NCI-H1048 (cell line): ENCODE measurements at regions not wholly inside any gene's neighbourhood (a gene's known extent, or its start where the extent isn't known, plus 50 kb on each side); places are given as distances from the start of the nearest gene placed in this dataset.
"Not testable (repeated sequence)": the region's sequence is repeated elsewhere in the genome, so short reads cannot be mapped to it uniquely, and the experiment has no call there.

Experiments used
- DNase-seq: peaks from one replicate; lab custom pipeline; 2025; lab: John Stamatoyannopoulos, UW

GRCh38 chr9:17083258-17083657 is 51.6 kb upstream of the CNTLN start:
- DNase-seq: no peak

DNA sequence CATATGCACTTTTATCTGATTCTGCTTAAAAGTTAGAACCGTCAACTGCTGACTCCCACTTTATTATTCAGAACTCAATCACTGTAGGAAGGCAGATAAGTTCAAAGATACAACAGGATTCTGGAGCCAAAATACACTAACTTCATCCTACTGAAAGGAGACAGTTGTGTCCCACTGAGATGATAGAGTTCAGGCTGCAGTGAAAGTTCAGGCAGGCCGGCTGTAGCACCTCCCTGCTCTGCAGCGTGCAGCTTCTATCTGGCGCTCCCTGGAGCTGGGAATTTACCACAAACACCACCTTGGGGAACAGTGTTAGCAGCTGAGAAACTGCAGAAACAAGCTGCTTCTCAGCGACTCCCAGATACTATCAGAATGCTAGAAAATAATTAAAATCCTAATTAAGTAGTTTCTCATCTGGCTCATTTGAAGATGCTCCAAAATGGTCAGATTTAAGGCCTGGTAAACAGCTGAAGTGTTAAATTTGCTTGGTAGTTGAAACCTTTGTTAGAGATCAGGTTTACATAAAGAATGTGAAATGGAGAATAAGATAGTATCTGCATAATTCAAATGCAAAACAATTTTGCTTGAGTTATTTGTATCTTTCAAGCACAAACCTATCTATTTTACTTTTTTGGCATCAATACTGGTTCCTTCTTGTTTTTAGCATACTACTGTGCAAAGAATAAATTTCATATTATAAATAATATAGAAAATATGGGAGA is 52.3 kb upstream of the CNTLN start:
- DNase-seq: no peak

DNA sequence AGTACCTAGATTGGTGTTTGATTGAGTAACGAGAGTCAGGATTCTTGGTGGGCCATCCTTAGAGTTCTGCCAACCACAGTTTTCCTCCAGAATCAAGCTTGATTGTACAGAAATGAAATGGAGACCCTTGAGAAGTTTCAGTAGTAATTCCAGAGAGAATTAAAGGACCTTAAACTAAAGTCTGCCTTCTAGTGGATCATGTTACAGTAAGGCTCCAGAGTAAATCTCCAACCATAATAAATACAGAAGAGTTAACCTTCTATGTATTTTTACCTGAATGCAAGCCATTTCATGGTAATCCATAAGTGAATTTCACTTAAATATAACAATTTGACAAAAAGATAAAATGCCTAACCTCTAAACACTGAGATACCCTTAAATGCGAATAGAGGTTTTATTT is 53.0 kb upstream of the CNTLN start:
- no peak for DNase-seq

GRCh38 chr9:17081351-17081750 is 53.5 kb upstream of the CNTLN start:
- DNase-seq: no peak

DNA sequence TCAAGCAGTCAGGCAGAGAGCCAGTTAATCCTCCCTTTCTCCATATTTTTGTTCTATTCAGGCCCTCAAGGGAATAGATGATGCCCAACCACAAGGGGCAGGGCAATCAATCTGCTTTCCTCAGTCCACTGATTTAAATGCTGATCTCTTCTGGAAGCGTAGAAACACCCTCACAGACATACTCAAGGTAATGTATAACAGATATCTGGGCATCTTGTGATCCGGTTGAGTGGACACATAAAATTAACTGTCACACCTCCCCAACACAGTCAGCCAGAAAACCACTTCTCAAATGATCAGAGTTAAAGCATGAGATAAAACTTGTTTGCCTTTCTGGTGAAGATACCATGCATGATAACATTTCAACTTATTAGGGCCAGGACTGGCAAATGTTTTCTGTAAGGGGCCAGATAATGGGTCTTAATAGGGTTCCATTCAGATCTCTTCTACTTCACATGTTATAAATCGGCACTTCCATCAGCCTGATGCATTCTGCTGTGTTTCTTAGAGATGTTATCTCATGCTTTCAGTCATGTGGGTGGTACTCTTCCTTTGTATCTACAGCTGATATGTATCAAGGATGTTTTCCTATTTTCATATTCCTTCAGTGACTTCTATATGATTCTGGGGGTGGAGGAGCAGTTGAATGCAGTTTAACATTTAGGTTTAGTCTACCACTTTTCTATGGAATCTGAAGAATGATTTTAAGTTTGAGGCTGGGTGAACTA is 58.9 kb upstream of the CNTLN start:
- no peak for DNase-seq

DNA sequence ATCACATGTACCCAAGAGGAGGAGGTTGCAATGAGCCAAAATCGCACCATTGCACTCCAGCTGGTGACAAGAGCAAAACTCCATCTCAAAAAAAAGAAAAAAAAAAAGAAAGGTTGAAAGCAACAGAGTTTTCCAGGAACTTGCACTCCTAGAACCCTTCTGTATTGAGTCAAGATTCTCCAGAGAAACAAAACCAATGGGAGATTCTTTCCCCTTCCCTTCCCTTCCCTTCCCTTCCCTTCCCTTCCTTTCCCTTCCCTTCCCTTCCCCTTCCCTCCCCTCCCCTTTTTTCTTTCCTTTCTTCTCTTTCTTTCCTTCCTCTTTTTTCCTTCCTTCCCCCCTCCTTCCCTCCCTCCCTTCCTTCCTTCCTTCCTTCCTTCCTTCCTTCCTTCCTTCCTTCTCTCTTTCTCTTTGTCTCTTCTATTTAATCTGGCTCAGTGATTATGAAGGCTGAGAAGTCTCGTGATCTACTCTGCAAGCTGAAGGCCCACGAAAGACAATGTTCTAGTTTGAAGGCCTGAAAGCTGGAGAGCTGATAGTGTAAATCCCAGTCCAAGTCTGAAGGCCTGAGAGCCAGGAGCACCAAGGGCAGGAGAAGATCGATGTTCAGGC is 59.6 kb upstream of the CNTLN start:
- no peak for DNase-seq

DNA sequence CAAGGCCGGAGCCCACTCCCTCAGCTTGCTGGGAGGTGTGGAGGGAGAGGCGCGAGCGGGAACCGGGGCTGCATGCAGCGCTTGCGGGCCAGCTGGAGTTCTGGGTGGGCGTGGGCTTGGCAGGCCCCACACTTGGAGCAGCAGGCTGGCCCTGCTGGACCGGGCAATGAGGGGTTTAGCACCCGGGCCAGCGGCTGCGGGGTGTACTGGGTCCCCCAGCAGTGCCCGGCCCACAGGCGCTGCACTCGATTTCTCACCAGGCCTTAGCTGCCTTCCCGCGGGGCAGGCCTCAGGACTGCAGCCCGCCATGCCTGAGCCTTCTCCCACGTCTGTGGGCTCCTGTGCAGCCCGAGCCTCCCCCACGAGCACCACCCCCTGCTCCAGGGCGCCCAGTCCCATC is 62.3 kb upstream of the CNTLN start:
- DNase-seq: not testable (repeated sequence)

- DNase-seq: no peak
Observed at GRCh38 chr9:17068671-17069070, 66.2 kb upstream of the CNTLN start.

GRCh38 chr9:17065062-17065461 is 69.8 kb upstream of the CNTLN start:
- DNase-seq: no peak

GRCh38 chr9:17064558-17064957 is 70.3 kb upstream of the CNTLN start:
- DNase-seq: no peak

DNA sequence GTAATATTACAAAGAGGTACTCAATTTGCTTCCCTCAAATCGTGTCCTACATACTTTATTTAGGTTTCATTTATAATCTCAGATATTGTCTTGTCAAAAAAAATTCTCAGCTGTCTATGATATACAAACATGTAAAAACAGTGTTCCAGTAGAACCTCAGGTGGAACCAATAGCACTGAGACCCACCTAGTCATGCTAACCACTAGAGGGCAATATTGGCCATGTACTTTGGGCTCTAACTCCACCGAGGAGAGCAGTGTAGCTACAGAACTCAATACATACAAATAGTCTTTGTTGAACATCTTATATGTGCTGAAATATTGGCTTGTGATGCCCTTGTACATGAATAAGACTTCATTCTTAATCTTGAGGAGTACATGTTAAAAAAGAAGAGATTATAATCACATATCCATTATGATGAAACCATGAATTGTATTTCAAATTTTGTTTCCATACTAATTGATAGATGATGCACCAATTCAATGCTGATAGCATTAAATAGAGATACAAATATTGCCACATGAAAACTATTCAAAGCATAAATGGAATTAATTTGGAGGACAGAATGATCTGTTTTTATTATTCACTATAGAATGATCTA is 71.2 kb upstream of the CNTLN start:
- DNase-seq: peak; percentile 34

DNA sequence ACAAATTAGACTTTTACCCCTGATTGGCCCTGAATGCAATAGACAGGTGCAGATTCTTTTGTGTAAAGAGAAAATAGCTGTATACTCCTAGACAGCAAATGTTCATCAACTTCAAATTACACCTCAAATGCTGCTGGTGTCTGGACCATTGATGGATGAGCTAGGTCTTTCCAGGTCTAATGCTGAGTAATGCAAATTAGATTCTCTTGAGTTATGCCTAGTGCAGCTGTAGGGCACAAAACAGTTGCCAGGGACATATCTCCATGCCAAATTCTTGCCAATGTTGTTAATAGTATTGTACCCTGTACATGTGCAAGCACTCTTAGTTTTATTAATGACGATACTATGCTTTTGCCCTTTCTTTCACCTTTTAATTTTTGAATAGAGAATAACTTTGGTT is 72.3 kb upstream of the CNTLN start:
- no peak for DNase-seq

- DNase-seq: no peak
Observed at GRCh38 chr9:17060450-17060849, 74.4 kb upstream of the CNTLN start.

GRCh38 chr9:17059465-17059864 is 75.4 kb upstream of the CNTLN start:
- DNase-seq: no peak

DNA sequence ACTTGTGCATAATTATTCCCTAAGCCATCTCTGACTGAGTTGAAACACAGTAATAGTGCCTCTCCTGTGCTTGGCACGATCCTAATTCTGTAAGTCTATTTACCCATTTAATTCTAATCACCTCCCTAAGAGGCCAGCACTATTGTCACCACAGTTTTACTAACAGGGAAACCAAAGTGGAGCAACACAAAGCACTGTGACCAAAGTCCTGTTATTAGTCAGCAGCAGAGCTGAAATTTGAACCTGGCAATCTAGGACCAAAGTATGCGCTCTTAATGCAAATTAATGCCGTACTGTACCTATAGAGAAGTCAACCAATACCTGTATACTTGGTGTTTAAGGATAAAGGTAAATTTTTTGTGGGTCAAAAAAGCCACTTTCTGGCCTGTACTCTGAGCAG is 77.1 kb upstream of the CNTLN start:
- no peak for DNase-seq

DNA sequence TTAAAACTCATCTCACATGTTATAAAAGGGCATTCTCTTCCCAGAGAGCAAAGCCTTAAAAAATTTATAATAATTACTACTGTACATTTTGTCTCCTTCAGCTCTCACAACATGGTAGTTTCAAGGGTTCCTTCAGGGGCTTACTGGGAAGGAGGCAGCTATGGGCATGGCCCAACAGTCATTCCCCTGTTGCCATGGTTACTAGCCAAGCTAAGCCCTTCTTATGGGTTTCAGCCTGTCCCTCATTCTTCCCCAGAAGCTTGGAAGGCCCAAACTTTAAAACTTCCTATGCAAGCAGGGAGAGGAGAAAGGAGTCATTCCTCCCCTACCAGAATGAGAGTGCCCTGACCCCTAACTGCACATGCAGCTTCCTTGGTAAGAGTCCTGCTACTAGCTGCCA is 82.2 kb upstream of the CNTLN start:
- DNase-seq: no peak

- no peak for DNase-seq
Observed at GRCh38 chr9:17045381-17045940, 89.4 kb upstream of the CNTLN start.

DNA sequence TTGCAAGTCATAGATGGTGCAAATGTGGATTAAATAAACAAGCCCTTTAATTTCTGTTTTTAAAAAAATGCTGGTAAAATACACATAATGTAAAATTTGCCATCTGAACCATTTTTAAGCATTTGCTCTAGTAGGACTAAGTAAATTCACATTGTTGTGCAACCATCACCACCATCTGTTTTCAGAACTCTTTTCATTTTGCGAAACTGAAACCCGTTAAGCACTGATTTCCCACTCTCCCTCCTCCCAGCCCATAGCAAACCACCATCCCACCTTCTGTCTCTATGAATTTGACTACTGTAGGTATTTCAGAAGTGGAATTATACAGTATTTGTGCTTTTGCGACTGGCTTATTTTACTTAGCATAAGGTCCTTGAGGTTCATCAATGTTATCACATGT is 103.3 kb upstream of the CNTLN start:
- no peak for DNase-seq

DNA sequence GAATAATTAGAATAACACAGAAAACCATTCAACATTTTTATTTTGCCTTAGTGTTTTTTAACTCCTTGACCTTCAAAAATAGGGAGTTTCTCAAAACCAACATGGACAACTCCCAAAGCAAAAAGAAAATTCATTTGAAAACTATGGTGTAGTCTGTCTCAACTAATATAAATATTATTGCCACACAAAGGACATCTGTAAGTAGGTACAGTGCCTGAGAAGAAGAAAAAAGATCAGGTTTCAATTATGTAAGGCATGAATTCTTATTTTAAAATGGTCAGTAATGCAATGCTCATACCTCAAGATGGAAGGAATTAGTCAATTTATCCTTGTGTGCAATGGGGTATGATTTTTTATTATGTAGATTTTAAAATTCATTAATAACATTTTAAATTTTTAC is 109.6 kb upstream of the CNTLN start:
- no peak for DNase-seq

GRCh38 chr9:17024129-17024528 is 110.7 kb upstream of the CNTLN start:
- DNase-seq: no peak

DNA sequence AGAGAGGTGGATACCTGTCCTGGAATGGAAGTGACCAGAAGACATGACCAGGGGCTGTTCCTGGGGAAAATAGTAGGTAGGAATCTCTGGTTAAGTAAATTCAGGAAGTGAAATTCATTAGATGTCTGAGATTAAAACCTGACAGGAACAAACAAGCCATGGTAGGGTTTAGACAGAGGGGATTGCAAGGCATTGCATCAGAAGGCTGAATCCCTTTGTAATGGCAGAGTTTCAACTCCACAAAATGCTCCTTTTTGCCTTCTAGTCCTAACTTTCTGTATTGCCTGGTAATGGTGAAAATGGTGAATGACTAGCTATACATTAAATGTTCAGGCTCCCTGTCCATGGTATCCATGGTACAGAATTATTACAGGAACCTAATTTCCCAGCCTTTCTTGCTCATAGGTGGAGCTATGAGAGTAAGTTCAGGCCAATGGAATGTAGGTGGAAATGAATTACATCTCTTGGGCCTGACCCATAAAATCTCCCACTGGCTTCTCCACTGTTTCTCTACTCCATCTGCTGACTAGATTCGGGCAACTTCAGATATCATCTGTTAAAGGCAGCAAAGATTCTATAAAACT is 113.4 kb upstream of the CNTLN start:
- DNase-seq: no peak

DNA sequence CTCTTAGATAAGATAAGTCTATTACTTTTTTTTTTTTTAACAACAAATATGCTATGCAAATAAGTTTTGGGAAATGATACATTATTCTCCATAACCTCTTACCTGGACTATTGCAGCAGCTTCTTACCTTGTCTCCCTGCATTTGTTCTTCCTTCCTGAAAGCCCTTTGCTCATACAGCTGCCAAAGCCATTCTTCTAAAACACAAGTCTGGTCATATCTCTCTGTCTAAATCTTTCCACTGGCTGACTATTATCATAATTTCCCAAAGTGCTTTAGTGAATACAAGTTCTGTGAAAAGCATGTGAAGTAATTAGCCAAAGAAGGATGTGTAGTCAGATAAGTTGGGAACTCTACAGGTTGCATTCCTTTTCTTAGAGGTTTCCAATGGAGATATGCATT is 115.4 kb upstream of the CNTLN start:
- no peak for DNase-seq
